Epithelial cell of proximal tubule (primary cell): ENCODE measurements at regions not wholly inside any gene's neighbourhood (a gene's known extent, or its start where the extent isn't known, plus 50 kb on each side); places are given as distances from the start of the nearest gene placed in this dataset.

ENCODE experiments used
- DNase-seq: peaks from one replicate; pipeline ENCODE4 v3.0.0-alpha.2; 2011; ENCODE audit warnings: low read depth
- H3K4me3 ChIP-seq: 2 replicates; pipeline ENCODE4 v1.5.1; 2011; ENCODE audit warnings: low read depth, mild to moderate bottlenecking, low read length
- TF ChIP-seq, protein P1 (sequence below): conservative IDR thresholded peaks from 2 replicates; pipeline ENCODE4 v1.5.1; 2012; ENCODE audit warnings: low read depth, mild to moderate bottlenecking, low read length

DNA sequence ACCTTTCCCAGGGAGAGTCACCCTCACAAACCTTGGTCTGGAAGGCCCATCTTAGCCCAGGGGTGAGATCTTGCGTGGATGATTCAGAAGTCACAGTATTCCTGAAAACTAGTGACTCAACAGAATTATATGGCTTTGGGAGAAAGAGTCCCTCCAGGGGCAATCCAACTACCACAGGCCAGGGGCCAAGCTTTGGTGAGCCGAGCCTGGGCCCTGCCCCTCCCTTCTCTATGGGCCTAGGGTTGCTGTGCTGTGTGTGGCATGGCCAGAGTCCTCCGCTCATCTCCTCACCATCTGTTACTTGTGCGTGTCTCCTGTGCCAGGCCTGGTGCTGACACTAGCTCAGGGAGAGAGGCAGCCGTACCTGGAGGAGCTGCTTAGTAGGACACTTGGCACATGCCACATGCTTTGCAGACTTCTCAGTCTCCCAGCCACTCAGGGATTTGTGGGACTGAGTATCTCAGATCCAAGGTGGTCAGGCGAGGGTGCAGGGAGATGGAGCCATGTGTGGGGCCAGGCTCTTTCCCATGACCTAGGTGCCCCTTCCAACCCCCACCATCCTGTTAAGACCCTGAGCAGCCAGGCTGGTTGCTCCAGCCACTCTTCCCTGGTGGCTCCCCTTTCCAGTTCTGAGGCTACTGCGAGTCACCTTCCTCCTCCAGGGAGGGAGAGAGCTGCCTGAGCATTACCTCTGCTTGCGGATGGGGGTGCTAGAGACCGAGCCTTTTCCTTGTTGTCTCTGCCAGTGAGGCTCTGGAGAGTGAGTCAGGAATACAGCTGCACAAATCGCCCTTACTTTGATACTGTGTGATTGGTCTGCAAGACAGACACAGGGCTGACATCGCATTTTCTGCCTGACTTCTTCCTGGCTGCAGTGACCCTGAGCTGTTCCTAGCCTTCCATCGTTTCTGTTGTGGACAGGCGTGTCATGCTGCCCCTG is 94.1 kb downstream of the SLC25A47 start:
- no peak overlapping the region for H3K4me3 ChIP-seq
- TF ChIP-seq, protein P1, sequence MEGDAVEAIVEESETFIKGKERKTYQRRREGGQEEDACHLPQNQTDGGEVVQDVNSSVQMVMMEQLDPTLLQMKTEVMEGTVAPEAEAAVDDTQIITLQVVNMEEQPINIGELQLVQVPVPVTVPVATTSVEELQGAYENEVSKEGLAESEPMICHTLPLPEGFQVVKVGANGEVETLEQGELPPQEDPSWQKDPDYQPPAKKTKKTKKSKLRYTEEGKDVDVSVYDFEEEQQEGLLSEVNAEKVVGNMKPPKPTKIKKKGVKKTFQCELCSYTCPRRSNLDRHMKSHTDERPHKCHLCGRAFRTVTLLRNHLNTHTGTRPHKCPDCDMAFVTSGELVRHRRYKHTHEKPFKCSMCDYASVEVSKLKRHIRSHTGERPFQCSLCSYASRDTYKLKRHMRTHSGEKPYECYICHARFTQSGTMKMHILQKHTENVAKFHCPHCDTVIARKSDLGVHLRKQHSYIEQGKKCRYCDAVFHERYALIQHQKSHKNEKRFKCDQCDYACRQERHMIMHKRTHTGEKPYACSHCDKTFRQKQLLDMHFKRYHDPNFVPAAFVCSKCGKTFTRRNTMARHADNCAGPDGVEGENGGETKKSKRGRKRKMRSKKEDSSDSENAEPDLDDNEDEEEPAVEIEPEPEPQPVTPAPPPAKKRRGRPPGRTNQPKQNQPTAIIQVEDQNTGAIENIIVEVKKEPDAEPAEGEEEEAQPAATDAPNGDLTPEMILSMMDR: peak; percentile 81
- peak; percentile 82 for DNase-seq

DNA sequence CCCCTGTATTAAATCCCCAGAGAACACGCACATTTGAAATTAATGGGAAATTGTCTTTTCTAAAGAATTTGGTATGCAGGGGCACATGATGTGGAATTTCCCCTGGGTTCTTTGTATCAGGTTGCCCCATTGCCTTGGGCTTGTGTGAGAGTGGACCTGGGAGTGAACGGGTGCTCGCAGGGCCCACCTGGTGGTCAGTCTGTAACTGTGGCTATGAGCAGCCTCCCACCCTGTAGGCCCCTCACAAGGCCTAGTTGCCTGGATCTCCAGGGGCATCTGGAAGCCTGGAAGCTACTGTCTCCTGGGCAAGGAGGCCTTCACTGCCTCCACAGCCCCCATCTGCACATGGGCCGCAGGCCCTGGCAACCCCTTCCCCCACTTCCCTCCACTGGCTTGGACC is 96.7 kb downstream of the SLC25A47 start:
- no peak for DNase-seq
- no peak overlapping the region for H3K4me3 ChIP-seq
- TF ChIP-seq, protein P1: peak; percentile 14

DNA sequence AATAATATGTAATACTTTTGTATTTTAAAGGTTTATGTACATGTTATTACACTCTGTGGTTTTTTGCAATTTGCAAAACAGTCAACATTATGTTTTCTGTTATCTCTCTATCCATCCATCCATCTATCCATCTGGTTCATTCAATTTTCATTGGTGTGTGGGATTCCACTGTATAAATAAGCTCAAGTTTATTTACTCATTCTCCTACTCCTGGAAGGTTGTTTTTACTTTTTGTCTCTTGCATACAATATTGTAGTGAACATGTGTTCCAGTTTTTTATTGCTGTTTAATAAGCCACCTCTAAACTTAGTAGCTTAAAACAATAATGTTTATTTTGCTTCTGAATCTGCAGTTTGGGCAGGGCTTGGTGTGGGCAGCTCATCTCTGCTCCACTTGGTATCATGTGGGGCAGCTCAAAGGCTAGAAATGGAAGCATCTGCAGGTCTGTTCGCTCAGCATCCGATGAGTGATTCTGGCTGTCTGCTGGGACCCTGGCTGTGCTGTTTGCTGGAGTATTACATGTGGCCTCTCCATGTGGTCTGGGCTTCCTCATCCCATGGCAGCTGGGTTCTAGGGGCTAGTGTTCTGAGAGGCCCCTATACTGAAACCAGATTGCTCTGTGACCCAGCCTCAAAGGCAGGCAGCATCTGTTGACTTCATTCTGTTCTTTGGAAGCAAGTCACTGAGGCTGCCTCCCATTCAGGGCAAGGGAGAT is 98.8 kb downstream of the SLC25A47 start:
- no peak overlapping the region for H3K4me3 ChIP-seq
- no peak for DNase-seq
- TF ChIP-seq, protein P1: no peak

DNA sequence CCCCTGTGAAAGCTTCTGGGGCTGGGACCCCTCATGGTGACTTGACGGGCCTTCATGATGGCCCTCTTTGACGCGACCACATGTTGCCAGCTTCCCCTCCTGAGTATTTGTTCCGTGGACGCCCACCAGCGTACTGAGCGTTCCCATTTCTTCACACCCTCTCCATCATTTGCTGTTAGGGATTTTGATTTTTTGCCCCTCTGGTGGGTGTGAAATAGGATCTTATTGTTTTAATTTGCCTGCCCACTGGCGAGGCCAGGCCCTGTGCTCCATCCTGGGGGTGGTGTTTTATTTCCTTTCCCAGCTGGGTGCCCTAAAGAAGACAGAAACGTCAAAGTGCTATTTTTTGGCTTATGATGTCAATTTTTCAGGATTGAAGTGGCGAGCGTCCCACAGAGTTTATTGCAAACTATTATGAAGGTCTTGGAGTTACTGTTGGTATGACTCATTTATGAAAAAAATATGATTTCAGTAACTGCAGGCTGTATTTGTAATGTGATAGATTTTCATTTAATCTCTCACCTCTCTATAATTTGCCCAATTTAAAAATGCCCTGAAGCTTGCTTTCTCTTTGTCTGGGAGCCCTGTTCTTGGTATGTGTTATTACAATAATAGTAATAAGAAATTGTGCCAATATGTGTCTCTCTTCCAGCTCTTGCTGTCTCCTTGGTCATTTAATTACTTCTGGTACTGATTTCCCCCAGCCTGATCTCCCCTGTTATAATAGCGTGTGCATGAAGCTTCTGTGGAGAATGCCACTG is 99.6 kb downstream of the SLC25A47 start:
- no peak for DNase-seq
- TF ChIP-seq, protein P1: no peak
- no peak overlapping the region for H3K4me3 ChIP-seq

DNA sequence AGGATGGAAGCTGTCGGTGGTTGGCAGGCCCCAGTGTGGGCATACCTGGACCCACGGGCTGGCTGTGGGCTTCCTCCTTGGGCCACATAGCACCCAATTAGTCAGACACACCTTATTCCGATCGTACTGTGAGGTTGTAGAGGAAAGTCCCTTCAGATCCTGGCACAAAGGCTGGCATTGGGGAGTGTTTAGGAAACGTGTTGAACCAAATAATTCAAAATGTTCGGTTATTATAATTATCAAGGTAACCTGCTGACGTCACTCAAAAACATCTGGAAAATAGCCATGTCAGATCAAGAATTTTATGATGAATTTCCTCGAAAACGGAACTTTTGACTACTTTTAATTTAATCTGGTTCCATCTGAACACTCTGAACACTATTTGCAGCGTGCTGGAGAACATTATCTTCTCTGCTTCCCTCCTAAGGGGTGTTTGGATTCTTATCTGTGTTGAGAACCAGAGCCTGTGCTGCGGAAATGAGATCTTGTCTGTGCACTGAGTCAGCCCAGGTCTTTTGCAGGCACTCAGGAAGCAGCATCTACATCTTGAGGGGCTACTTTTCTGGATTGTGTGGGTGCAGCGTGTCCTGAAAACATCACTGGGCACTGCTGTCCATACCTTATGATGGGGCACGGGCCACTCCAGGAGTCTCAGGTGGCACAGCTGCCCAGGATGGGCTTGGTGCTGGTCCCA is 100.3 kb downstream of the SLC25A47 start:
- TF ChIP-seq, protein P1: no peak
- H3K4me3 ChIP-seq: no peak overlapping the region
- no peak for DNase-seq
